NB4 (cell line): ENCODE measurements at regions not wholly inside any gene's neighbourhood (a gene's known extent, or its start where the extent isn't known, plus 50 kb on each side); places are given as distances from the start of the nearest gene placed in this dataset.

Source experiments
- POLR2A ChIP-seq: IDR thresholded peaks from 2 replicates; pipeline ENCODE4 v1.6.1; 2011; ENCODE audit warnings: mild to moderate bottlenecking; ENCODE audit not compliant: insufficient read length; ENCODE audit errors: extremely low read depth
- TF ChIP-seq, protein P1 (sequence below): IDR thresholded peaks from one replicate; pipeline ENCODE4 v1.5.1; 2012; ENCODE audit warnings: low read depth, low read length

DNA sequence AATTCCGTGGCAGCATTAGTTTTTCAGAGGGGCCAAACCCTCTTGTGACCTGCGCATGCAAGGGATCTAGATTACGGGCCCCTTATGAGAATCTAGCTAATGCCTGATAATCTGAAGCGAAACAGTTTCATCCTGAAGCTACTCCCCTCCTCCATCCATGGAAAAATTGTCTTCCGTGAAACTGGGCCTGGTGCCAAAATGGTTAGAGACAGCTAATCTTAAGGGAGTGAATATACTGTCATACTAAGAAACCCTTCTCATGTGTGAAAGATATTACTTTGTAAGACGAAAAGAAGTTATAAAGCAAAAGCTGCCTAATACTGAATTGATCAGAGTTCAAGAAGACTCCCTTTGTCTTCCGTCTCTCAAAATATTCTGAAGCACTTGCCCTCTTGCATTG lies 166.3 kb downstream of the DUSP10 start:
- TF ChIP-seq, protein P1, sequence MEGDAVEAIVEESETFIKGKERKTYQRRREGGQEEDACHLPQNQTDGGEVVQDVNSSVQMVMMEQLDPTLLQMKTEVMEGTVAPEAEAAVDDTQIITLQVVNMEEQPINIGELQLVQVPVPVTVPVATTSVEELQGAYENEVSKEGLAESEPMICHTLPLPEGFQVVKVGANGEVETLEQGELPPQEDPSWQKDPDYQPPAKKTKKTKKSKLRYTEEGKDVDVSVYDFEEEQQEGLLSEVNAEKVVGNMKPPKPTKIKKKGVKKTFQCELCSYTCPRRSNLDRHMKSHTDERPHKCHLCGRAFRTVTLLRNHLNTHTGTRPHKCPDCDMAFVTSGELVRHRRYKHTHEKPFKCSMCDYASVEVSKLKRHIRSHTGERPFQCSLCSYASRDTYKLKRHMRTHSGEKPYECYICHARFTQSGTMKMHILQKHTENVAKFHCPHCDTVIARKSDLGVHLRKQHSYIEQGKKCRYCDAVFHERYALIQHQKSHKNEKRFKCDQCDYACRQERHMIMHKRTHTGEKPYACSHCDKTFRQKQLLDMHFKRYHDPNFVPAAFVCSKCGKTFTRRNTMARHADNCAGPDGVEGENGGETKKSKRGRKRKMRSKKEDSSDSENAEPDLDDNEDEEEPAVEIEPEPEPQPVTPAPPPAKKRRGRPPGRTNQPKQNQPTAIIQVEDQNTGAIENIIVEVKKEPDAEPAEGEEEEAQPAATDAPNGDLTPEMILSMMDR = no peak
- TF ChIP-seq POLR2A = no peak
